H9 (cell line): ENCODE measurements at regions not wholly inside any gene's neighbourhood (a gene's known extent, or its start where the extent isn't known, plus 50 kb on each side); places are given as distances from the start of the nearest gene placed in this dataset.

ENCODE experiments used
- DNase-seq: peaks from one replicate; pipeline ENCODE4 v3.0.0-alpha.2; 2017
- H2AFZ ChIP-seq: one replicate; pipeline ENCODE4 v1.6.1; 2013; ENCODE audit warnings: mild to moderate bottlenecking, low read length, control low read depth, moderate library complexity
- H2AK5ac ChIP-seq: 2 replicates; pipeline ENCODE4 v1.6.1; 2013; ENCODE audit warnings: low read length, control low read depth, mixed read lengths; ENCODE audit not compliant: insufficient read length
- H2BK120ac ChIP-seq: one replicate; pipeline ENCODE4 v1.6.1; 2013; ENCODE audit warnings: low read depth, mild to moderate bottlenecking, low read length, control low read depth, inconsistent platforms; ENCODE audit not compliant: poor library complexity, severe bottlenecking
- H2BK12ac ChIP-seq: 2 replicates; pipeline ENCODE4 v1.6.1; 2013; ENCODE audit warnings: low read length, control low read depth, mixed read lengths, low read depth; ENCODE audit not compliant: insufficient read length
- H2BK15ac ChIP-seq: 2 replicates; pipeline ENCODE4 v1.6.1; 2013; ENCODE audit warnings: low read depth, low read length, control low read depth
- H2BK20ac ChIP-seq: one replicate; pipeline ENCODE4 v1.6.1; 2013; ENCODE audit warnings: low read depth, mild to moderate bottlenecking, low read length, control low read depth, inconsistent platforms; ENCODE audit not compliant: poor library complexity, severe bottlenecking
- H2BK5ac ChIP-seq: 2 replicates; pipeline ENCODE4 v1.6.1; 2013; ENCODE audit warnings: low read length, control low read depth, mixed read lengths; ENCODE audit not compliant: insufficient read length
- H3K14ac ChIP-seq: 2 replicates; pipeline ENCODE4 v1.6.1; 2013; ENCODE audit warnings: low read length, control low read depth; ENCODE audit not compliant: insufficient read depth
- H3K18ac ChIP-seq: 2 replicates; pipeline ENCODE4 v1.6.1; 2013; ENCODE audit warnings: low read depth, mild to moderate bottlenecking, mixed read lengths, low read length, control low read depth; ENCODE audit not compliant: insufficient read length
- H3K23ac ChIP-seq: 2 replicates; pipeline ENCODE4 v1.6.1; 2013; ENCODE audit warnings: low read length, control low read depth, mixed read lengths, low read depth; ENCODE audit not compliant: insufficient read length
- H3K23me2 ChIP-seq: 2 replicates; pipeline ENCODE4 v1.6.1; 2013; ENCODE audit warnings: low read depth, mild to moderate bottlenecking, mixed read lengths, low read length, control low read depth; ENCODE audit not compliant: insufficient read length, poor library complexity, severe bottlenecking
- H3K27ac ChIP-seq: 2 replicates; pipeline ENCODE4 v1.5.1; 2013; ENCODE audit warnings: low read length, control low read depth, mixed read lengths, low read depth; ENCODE audit not compliant: insufficient read length
- H3K27me3 ChIP-seq: 2 replicates; pipeline ENCODE4 v1.6.1; 2013; ENCODE audit warnings: low read length, control low read depth, inconsistent platforms; ENCODE audit not compliant: insufficient read depth
- H3K4ac ChIP-seq: 2 replicates; pipeline ENCODE4 v1.6.1; 2013; ENCODE audit warnings: low read depth, mild to moderate bottlenecking, control low read depth, inconsistent platforms, low read length, moderate library complexity
- H3K4me1 ChIP-seq: 2 replicates; pipeline ENCODE4 v1.6.1; 2013; ENCODE audit warnings: low read length, control low read depth, inconsistent platforms; ENCODE audit not compliant: insufficient read depth
- H3K4me2 ChIP-seq: 2 replicates; pipeline ENCODE4 v1.6.1; 2013; ENCODE audit warnings: low read length, control low read depth, mixed read lengths; ENCODE audit not compliant: insufficient read length, insufficient read depth
- H3K56ac ChIP-seq: 2 replicates; pipeline ENCODE4 v1.6.1; 2013; ENCODE audit warnings: low read depth, mild to moderate bottlenecking, mixed read lengths, low read length, control low read depth; ENCODE audit not compliant: insufficient read length
- H3K79me1 ChIP-seq: 2 replicates; pipeline ENCODE4 v1.6.1; 2013; ENCODE audit warnings: low read depth, mild to moderate bottlenecking, moderate library complexity, low read length, control low read depth, inconsistent platforms; ENCODE audit not compliant: insufficient read depth, poor library complexity, severe bottlenecking
- H3K79me2 ChIP-seq: 2 replicates; pipeline ENCODE4 v1.6.1; 2013; ENCODE audit warnings: low read length, control low read depth, inconsistent platforms; ENCODE audit not compliant: insufficient read depth
- H3K9ac ChIP-seq: 2 replicates; pipeline ENCODE4 v1.6.1; 2013; ENCODE audit warnings: low read length, control low read depth, mixed read lengths; ENCODE audit not compliant: insufficient read length; ENCODE audit errors: extremely low read depth
- H3K9me3 ChIP-seq: one replicate; pipeline ENCODE4 v1.6.1; 2013; ENCODE audit warnings: low read depth, low read length, inconsistent platforms; ENCODE audit not compliant: control insufficient read depth
- H3T11ph ChIP-seq: one replicate; pipeline ENCODE4 v1.6.1; 2013; ENCODE audit warnings: mild to moderate bottlenecking, low read length, control low read depth, inconsistent platforms
- H4K20me1 ChIP-seq: one replicate; pipeline ENCODE4 v1.6.1; 2013; ENCODE audit not compliant: control insufficient read depth, insufficient read length, insufficient read depth
- H4K5ac ChIP-seq: 2 replicates; pipeline ENCODE4 v1.6.1; 2013; ENCODE audit warnings: low read depth, mild to moderate bottlenecking, mixed read lengths, low read length, control low read depth; ENCODE audit not compliant: insufficient read length
- H4K8ac ChIP-seq: replicated peaks from 2 replicates; pipeline ENCODE4 v1.6.1; 2013; ENCODE audit warnings: low read length, control low read depth, mixed read lengths, low read depth; ENCODE audit not compliant: insufficient read length
- H4K91ac ChIP-seq: 2 replicates; pipeline ENCODE4 v1.6.1; 2013; ENCODE audit warnings: low read depth, mild to moderate bottlenecking, moderate library complexity, mixed read lengths, low read length, control low read depth; ENCODE audit not compliant: insufficient read length
- H3K27ac Mint-ChIP-seq, 3 experiments: 2 replicates in 2 of 3; 3 replicates in 1 of 3; pipeline ENCODE4 v1.8.0; 2020 to 2021; ENCODE audit warnings: mixed read lengths in 3 of 3, mild to moderate bottlenecking in 1 of 3, moderate library complexity in 1 of 3
- H3K27me3 Mint-ChIP-seq: 2 replicates; pipeline ENCODE4 v1.8.0; 2021; ENCODE audit warnings: low read depth, mild to moderate bottlenecking, moderate library complexity, mixed read lengths
- H3K36me3 Mint-ChIP-seq, 3 experiments: 2 replicates in 2 of 3; 3 replicates in 1 of 3; pipeline ENCODE4 v1.8.0; 2020 to 2021; ENCODE audit warnings: low read depth in 3 of 3, mixed read lengths in 3 of 3; ENCODE audit not compliant: insufficient read depth in 1 of 3
- H3K4me1 Mint-ChIP-seq, 2 experiments: 2 replicates each; pipeline ENCODE4 v1.8.0; 2020; ENCODE audit warnings: mixed read lengths in 2 of 2
- H3K4me3 Mint-ChIP-seq, 2 experiments: 2 replicates in 1 of 2; 3 replicates in 1 of 2; pipeline ENCODE4 v1.8.0; 2020 to 2021; ENCODE audit warnings: mild to moderate bottlenecking in 2 of 2, mixed read lengths in 2 of 2, moderate library complexity in 1 of 2
- H3K9me3 Mint-ChIP-seq, 2 experiments: 2 replicates in 1 of 2; 3 replicates in 1 of 2; pipeline ENCODE4 v1.8.0; 2020; ENCODE audit warnings: mild to moderate bottlenecking in 2 of 2, mixed read lengths in 2 of 2, moderate library complexity in 1 of 2
- WGBS: extraction: QIAGEN DNeasy Blood & Tissue Kit; methylation state at CpG from one replicate; pipeline ENCODE4 v1.1.7; 2013; ENCODE audit warnings: missing lambda C conversion rate, low lambda C conversion rate, mixed read lengths; ENCODE audit not compliant: insufficient read length; ENCODE audit errors: extremely low coverage; 5-methylcytosine and 5-hydroxymethylcytosine counted together
- TF ChIP-seq, protein P1 (sequence below): fragments of 200-600 bp; sonication (generic); conservative IDR thresholded peaks from 3 replicates; pipeline ENCODE4 v1.8.0; 2021; ENCODE audit warnings: antibody characterized with exemption, mild to moderate bottlenecking

DNA sequence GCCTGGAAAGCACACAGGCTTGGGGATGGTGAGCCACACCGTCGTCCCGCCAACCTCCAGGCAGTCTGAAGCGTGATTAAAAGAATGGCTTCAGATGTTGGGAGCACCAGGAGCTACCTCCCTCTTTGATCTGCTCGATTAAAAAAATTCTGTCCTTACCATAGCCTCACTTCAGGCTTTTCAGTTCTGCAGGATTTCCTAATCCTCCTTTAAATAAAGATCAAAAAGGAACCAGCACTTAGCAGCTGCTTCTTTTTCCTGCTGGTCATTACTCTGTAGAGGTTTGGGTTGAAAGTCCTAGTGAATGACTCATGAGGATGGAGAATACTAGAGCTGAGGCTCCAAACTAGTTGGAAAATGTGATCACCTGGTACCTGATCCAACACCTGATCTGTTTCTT lies 71.9 kb upstream of the C1orf174 start:
- no peak overlapping the region for H2BK12ac ChIP-seq
- TF ChIP-seq, protein P1, sequence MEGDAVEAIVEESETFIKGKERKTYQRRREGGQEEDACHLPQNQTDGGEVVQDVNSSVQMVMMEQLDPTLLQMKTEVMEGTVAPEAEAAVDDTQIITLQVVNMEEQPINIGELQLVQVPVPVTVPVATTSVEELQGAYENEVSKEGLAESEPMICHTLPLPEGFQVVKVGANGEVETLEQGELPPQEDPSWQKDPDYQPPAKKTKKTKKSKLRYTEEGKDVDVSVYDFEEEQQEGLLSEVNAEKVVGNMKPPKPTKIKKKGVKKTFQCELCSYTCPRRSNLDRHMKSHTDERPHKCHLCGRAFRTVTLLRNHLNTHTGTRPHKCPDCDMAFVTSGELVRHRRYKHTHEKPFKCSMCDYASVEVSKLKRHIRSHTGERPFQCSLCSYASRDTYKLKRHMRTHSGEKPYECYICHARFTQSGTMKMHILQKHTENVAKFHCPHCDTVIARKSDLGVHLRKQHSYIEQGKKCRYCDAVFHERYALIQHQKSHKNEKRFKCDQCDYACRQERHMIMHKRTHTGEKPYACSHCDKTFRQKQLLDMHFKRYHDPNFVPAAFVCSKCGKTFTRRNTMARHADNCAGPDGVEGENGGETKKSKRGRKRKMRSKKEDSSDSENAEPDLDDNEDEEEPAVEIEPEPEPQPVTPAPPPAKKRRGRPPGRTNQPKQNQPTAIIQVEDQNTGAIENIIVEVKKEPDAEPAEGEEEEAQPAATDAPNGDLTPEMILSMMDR, result no peak
- no peak overlapping the region for H3K4ac ChIP-seq
- H3K4me2 ChIP-seq, result no peak overlapping the region
- no peak overlapping the region for H3T11ph ChIP-seq
- peaks cover 7 to 10% of the 10 kb centered on the region in 2 experiments; a peak in 3 of 4 replicates for H3K4me1 Mint-ChIP-seq
- H3K18ac ChIP-seq, result no peak overlapping the region
- no peak overlapping the region for H4K8ac ChIP-seq
- H2BK5ac ChIP-seq, result no peak overlapping the region
- no peak overlapping the region for H3K9ac ChIP-seq
- DNase-seq, result no peak
- no peak overlapping the region for H3K27ac Mint-ChIP-seq
- no peak overlapping the region for H3K23ac ChIP-seq
- no peak overlapping the region for H3K56ac ChIP-seq
- no peak overlapping the region for H3K4me3 Mint-ChIP-seq
- H3K14ac ChIP-seq, result no peak overlapping the region
- H3K9me3 ChIP-seq, result no peaks in the 10 kb centered on the region
- no peaks in the 10 kb centered on the region for H3K23me2 ChIP-seq
- no peak overlapping the region for H2BK120ac ChIP-seq
- H3K79me2 ChIP-seq, result no peaks in the 10 kb centered on the region
- WGBS, result no CpG with 5 or more reads among the region's 5 CpGs
- H2BK15ac ChIP-seq, result no peak overlapping the region
- H3K9me3 Mint-ChIP-seq, result peaks cover 26 to 28% of the 10 kb centered on the region in 2 experiments
- no peaks in the 10 kb centered on the region for H4K20me1 ChIP-seq
- peaks cover 0 to 6% (median 0%) of the 10 kb centered on the region in 3 experiments; a peak in 1 of 7 replicates for H3K36me3 Mint-ChIP-seq
- peaks cover 24% of the 10 kb centered on the region for H3K27me3 Mint-ChIP-seq
- H2AK5ac ChIP-seq, result no peak overlapping the region
- H3K27ac ChIP-seq, result no peak overlapping the region
- H3K4me1 ChIP-seq, result no peaks in the 10 kb centered on the region
- H4K5ac ChIP-seq, result no peak overlapping the region
- H3K27me3 ChIP-seq, result no peaks in the 10 kb centered on the region
- H2BK20ac ChIP-seq, result no peak overlapping the region
- H2AFZ ChIP-seq, result no peak overlapping the region
- H3K79me1 ChIP-seq, result no peaks in the 10 kb centered on the region
- no peak overlapping the region for H4K91ac ChIP-seq
